ENCODE measurements at regions not wholly inside any gene's neighbourhood (a gene's known extent, or its start where the extent isn't known, plus 50 kb on each side); places are given as distances from the start of the nearest gene placed in this dataset.

- ATAC-seq (no peak), DNase-seq (ENCODE audit: low spot score in 2 of 2) (no peak)
- Mint-ChIP-seq H3K36me3 (no peaks in the 10 kb centered on the region), H3K9me3 (peaks cover 24% of the 10 kb centered on the region), H3K4me3 (no peak overlapping the region), H3K4me1 (no peaks in the 10 kb centered on the region), H3K27ac (no peak overlapping the region)
Observed at GRCh38 chr13:90205081-90205480, 1142.4 kb upstream of the MIR17HG start.

DNA sequence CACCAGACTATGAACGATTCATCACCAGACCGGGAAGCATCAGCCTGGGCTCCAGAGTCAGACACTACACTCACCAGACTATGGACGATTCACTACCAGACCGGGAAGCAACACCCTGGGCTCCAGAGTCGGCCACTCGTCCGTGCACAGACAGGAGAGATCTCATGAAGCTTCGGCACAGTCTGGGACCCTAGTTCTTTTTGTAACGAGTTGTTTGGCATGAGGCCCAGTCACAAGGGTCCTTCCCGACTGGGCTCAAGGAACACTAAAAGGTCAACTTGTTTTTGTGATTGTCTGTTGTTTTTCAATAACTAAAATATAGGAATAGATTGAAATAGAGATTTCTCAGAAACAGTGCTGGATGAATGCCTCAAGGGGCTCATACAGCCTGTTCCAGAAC, 1141.6 kb upstream of the MIR17HG start:
- H3K27ac Mint-ChIP-seq = no peak overlapping the region
- H3K36me3 Mint-ChIP-seq = no peaks in the 10 kb centered on the region
- DNase-seq (ENCODE audit: low spot score in 2 of 2) (no peak), ATAC-seq (no peak)
- H3K4me1 Mint-ChIP-seq = no peaks in the 10 kb centered on the region
- no peak overlapping the region for H3K4me3 Mint-ChIP-seq
- H3K9me3 Mint-ChIP-seq = peaks cover 23% of the 10 kb centered on the region

DNA sequence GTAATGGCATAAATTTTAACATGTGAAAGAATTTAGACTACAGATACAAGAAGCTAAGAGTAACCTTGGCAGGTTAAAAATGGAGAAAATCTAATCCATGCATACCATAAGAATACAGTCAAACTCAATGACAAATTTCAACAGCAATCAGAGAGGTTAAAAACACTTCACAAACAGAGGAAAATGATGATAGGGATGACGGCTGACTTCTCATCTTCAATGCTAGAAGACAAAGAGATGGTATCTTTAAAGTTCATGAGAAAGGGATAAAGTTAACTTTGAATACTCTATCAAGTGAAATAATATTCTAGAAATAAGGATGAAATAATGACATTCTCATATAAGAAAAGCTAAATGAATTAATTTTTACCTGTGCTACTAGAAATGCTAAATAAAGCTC, 1130.2 kb upstream of the MIR17HG start:
- H3K36me3 Mint-ChIP-seq = no peaks in the 10 kb centered on the region
- DNase-seq (ENCODE audit: low spot score in 2 of 2) = no peak

DNA sequence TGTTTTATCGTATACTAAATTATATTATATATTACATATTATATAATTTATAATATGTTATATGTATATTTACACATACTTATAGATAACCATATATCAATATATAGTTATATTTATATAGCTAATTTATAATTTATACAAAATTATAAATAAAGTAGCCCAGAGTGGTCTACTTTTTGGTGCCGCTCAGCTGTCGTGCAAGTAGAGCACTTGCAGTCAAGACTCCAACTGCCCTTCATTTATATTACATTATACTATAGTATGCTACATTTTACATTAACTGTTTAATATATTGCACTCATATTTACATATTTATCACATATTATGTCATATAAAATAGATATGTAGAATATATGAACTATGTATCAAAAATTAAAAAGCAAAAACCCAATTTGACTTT, 1124.7 kb upstream of the MIR17HG start:
- no peaks in the 10 kb centered on the region for H3K4me1 Mint-ChIP-seq
- DNase-seq (ENCODE audit: low spot score in 2 of 2) = no peak
- no peak for ATAC-seq
- H3K9me3 Mint-ChIP-seq = peaks cover 3% of the 10 kb centered on the region
- H3K4me3 Mint-ChIP-seq = no peak overlapping the region
- no peak overlapping the region for H3K27ac Mint-ChIP-seq
- no peaks in the 10 kb centered on the region for H3K36me3 Mint-ChIP-seq

More for the DNA sequence above, 1130.2 kb upstream of the MIR17HG start:
- no peak for ATAC-seq
- Mint-ChIP-seq H3K27ac (no peak overlapping the region), H3K4me1 (no peaks in the 10 kb centered on the region), H3K4me3 (no peak overlapping the region), H3K9me3 (peaks cover 5% of the 10 kb centered on the region)

- Mint-ChIP-seq H3K4me3 (no peak overlapping the region), H3K4me1 (no peaks in the 10 kb centered on the region), H3K9me3 (peaks cover 8% of the 10 kb centered on the region), H3K27ac (no peak overlapping the region), H3K36me3 (no peaks in the 10 kb centered on the region)
- ATAC-seq (no peak), DNase-seq (ENCODE audit: low spot score in 2 of 2) (no peak)
Observed at GRCh38 chr13:90230311-90230710, 1117.2 kb upstream of the MIR17HG start.

DNA sequence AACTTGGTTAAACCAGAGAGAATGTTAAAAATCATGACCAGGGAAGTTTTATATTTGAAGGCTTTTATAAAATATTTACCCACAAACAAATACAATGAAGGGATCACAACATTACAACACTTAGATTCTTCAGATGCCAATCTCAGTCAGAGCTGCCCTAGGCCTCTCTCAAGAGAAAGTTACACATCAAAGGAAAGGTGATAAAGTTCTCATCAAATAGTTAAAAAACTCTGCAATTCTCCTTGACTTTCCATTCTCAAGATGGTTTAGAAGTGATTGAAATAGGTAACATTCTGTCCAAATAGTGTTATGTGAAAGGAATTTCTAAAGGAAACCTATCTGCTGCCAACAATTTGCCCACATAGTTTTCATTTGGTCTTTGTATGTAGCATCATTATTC, 1115.2 kb upstream of the MIR17HG start:
- no peaks in the 10 kb centered on the region for H3K36me3 Mint-ChIP-seq

GRCh38 chr13:90233933-90234672, 1113.4 kb upstream of the MIR17HG start:
- Mint-ChIP-seq H3K4me1 (no peaks in the 10 kb centered on the region), H3K27ac (no peak overlapping the region), H3K9me3 (peaks cover 12% of the 10 kb centered on the region), H3K36me3 (no peaks in the 10 kb centered on the region), H3K4me3 (no peak overlapping the region)
- ATAC-seq = no peak
- no peak for DNase-seq (ENCODE audit: low spot score in 2 of 2)

More for the DNA sequence above, 1115.2 kb upstream of the MIR17HG start:
- ATAC-seq (no peak), DNase-seq (ENCODE audit: low spot score in 2 of 2) (no peak)
- Mint-ChIP-seq H3K4me1 (no peaks in the 10 kb centered on the region), H3K9me3 (peaks cover 12% of the 10 kb centered on the region), H3K4me3 (no peak overlapping the region), H3K27ac (no peak overlapping the region)

DNA sequence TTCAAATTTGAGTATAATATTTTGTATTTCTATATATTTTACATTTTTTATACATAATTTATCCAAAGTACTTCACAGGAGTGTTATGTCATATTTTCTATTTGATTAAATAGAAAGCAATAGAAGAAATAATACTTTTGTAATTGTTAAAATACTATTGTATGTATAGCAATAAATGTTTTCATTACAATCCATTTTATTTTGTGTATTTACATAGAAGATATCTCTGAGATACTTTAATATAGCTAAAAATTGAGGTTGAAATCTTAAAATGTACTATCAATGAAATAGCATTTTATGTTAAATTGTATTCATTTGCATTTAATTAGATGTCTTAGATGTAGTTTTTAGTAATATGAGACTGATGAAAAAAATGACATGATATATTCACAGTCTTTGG, 1109.6 kb upstream of the MIR17HG start:
- H3K36me3 Mint-ChIP-seq = no peaks in the 10 kb centered on the region
- H3K9me3 Mint-ChIP-seq = peaks cover 8% of the 10 kb centered on the region
- DNase-seq (ENCODE audit: low spot score in 2 of 2) (no peak), ATAC-seq (no peak)
- no peak overlapping the region for H3K27ac Mint-ChIP-seq
- H3K4me3 Mint-ChIP-seq = no peak overlapping the region
- H3K4me1 Mint-ChIP-seq = no peaks in the 10 kb centered on the region

DNA sequence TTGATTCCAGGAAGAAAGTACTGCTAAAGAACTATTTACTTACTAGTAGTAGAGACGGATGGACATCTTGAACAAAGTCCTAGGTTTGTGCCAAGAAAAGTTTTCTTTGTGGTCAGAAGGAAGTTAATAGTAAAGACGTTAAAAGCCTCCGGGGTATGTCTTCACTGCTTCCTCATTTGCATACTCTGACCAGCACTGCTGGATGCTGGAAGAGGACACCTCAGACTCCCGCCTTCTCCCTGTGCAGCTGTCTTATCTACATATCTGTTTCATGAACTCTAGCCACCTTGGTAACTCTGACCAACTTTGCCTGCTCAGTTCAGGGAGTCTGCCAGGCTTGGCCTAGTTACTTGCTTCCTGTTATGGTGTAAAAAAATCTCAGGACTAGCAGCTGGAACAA, 1109.1 kb upstream of the MIR17HG start:
- H3K27ac Mint-ChIP-seq = no peak overlapping the region
- peaks cover 8% of the 10 kb centered on the region for H3K9me3 Mint-ChIP-seq
- H3K4me1 Mint-ChIP-seq = no peaks in the 10 kb centered on the region
- no peaks in the 10 kb centered on the region for H3K36me3 Mint-ChIP-seq
- no peak for ATAC-seq
- H3K4me3 Mint-ChIP-seq = no peak overlapping the region
- DNase-seq (ENCODE audit: low spot score in 2 of 2) = no peak

DNA sequence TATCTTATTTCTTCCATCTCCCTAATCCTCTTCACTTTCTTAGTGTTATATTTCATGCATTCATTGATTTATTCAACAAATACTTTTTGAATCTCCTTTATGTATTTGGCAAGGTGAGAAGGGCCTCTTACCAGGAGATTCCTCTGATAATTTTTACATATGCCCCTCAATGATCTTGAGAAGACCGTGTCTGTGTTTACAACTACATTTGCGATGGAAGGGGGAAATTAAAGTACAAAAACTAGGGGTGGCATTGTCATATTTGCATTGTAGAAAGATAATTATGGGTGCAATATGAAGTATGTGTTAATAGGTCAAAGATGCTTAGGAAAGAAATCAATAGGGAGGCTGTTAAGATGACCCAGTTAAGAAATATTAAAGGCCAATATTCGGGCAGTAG, 1108.4 kb upstream of the MIR17HG start:
- ATAC-seq = no peak
- H3K4me1 Mint-ChIP-seq = no peaks in the 10 kb centered on the region

DNA sequence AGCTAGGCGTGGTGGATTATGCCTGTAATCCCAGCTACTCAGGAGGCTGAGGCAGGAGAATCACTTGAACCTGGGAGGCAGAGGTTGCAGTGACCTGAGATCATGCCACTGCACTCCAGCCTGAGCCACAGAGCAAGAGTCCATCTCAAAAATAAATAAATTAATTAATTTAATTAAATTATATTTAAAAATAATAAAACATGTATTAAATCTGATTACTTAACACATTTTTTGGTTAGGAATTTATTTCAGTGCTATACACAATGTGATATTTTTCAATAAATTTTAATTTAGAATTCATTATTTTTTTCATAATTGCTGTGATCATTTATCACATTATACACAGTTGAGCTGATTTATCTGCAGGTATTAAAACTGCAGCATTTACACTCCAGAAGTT, 1101.5 kb upstream of the MIR17HG start:
- H3K36me3 Mint-ChIP-seq = no peaks in the 10 kb centered on the region
- peaks cover 14% of the 10 kb centered on the region for H3K9me3 Mint-ChIP-seq
- ATAC-seq (no peak), DNase-seq (ENCODE audit: low spot score in 2 of 2) (no peak)
- H3K4me1 Mint-ChIP-seq = no peaks in the 10 kb centered on the region
- H3K4me3 Mint-ChIP-seq = no peak overlapping the region
- H3K27ac Mint-ChIP-seq = no peak overlapping the region

More for the DNA sequence above, 1108.4 kb upstream of the MIR17HG start:
- Mint-ChIP-seq H3K9me3 (peaks cover 8% of the 10 kb centered on the region), H3K4me3 (no peak overlapping the region), H3K27ac (no peak overlapping the region), H3K36me3 (no peaks in the 10 kb centered on the region)
- DNase-seq (ENCODE audit: low spot score in 2 of 2) = no peak

GRCh38 chr13:90246687-90247345, 1100.7 kb upstream of the MIR17HG start:
- Mint-ChIP-seq H3K9me3 (peaks cover 14% of the 10 kb centered on the region), H3K27ac (no peak overlapping the region), H3K4me3 (no peak overlapping the region), H3K4me1 (no peaks in the 10 kb centered on the region), H3K36me3 (no peaks in the 10 kb centered on the region)
- no peak for DNase-seq (ENCODE audit: low spot score in 2 of 2)
- ATAC-seq = no peak

DNA sequence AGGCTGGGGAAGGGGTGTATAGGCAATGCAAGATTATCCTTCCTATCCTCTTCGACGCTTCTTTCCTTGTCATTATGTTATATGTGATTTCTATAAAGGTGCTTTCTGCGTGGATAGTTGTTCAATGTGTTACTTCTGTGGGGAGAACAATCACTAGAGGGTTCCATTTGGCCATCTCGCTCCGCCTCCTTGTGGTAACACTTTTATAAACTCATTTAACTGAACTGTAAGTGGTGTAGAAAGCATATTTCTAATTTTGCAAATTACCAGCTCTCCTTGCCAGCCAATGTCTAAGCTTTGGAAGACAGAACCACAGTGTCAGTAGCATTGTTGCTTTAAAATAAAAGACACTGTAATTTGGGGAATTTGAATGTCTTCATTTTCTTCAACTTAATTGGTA, 1093.7 kb upstream of the MIR17HG start:
- Mint-ChIP-seq H3K36me3 (no peaks in the 10 kb centered on the region), H3K9me3 (peaks cover 22% of the 10 kb centered on the region), H3K4me3 (no peak overlapping the region), H3K27ac (no peak overlapping the region), H3K4me1 (no peaks in the 10 kb centered on the region)
- DNase-seq (ENCODE audit: low spot score in 2 of 2) (no peak), ATAC-seq (no peak)

DNA sequence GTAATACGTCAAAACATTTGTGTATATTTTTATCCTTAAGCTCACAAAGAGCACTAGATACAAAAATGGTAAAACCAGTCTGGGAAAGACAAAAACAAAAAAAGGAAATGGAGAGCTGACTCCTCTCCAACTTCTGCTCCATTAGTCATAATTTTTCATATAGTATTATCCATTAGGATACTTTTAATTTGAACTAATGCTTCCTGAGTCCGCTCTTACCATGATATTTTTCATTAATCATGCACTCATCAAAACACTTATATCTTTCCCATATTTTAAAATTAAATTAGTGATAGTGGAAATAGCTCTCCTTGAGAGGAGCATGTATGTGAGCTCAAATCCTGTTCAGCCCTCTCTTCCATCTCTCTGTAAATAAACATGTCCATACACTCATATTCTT, 1093.0 kb upstream of the MIR17HG start:
- Mint-ChIP-seq H3K4me1 (no peaks in the 10 kb centered on the region), H3K4me3 (no peak overlapping the region), H3K36me3 (no peaks in the 10 kb centered on the region), H3K9me3 (peaks cover 21% of the 10 kb centered on the region), H3K27ac (no peak overlapping the region)
- ATAC-seq = no peak
- DNase-seq (ENCODE audit: low spot score in 2 of 2) = no peak

GRCh38 chr13:90256746-90257145, 1090.7 kb upstream of the MIR17HG start:
- DNase-seq (ENCODE audit: low spot score in 2 of 2) (no peak), ATAC-seq (no peak)
- no peaks in the 10 kb centered on the region for H3K36me3 Mint-ChIP-seq
- H3K4me1 Mint-ChIP-seq = no peaks in the 10 kb centered on the region
- peaks cover 19% of the 10 kb centered on the region for H3K9me3 Mint-ChIP-seq
- H3K4me3 Mint-ChIP-seq = no peak overlapping the region
- no peak overlapping the region for H3K27ac Mint-ChIP-seq

- Mint-ChIP-seq H3K4me1 (no peaks in the 10 kb centered on the region), H3K27ac (no peak overlapping the region), H3K36me3 (no peaks in the 10 kb centered on the region), H3K4me3 (no peak overlapping the region), H3K9me3 (peaks cover 16% of the 10 kb centered on the region)
- ATAC-seq (no peak), DNase-seq (ENCODE audit: low spot score in 2 of 2) (no peak)
Observed at GRCh38 chr13:90258129-90258528, 1089.4 kb upstream of the MIR17HG start.
